ENCODE measurements at regions not wholly inside any gene's neighbourhood (a gene's known extent, or its start where the extent isn't known, plus 50 kb on each side); places are given as distances from the start of the nearest gene placed in this dataset.

DNA sequence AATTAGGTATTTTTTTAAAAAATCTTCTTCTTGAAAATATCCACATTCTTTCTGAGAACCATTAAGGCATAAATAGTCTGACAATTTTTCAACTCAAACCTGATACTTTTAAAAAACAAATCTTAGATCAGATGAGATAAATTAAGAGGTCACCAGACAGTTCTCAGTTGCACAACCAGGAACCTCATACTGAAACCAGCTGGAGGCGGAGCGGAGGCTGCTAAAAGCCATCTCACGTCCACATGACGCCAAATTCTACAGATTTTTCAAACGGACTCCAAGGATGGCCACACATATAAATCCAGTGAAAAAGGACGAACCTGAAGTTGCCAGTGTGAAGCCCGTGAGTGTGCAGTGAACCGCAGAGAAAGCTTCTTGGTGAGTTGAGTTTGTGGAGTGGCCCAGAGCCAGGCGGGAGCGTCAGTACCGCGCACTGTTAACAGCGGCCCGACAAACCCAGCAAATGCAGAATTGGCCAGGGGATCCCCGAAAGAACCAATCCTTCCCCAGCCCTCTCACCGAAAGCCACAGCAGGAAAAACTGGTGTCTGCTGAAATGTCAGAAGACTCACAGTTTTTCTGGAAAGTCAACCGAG, 53.1 kb upstream of the BBS5 start:
- Mint-ChIP-seq H3K27ac (no peak overlapping the region), H3K9me3 (ENCODE audit: low read depth) (no peaks in the 10 kb centered on the region), H3K36me3 (no peaks in the 10 kb centered on the region), H3K4me1 (no peaks in the 10 kb centered on the region), H3K27me3 (peaks cover 23% of the 10 kb centered on the region), H3K4me3 (no peak overlapping the region)
- no peak for ATAC-seq
- no peak for DNase-seq
- CTCF ChIA-PET: no interaction called here

GRCh38 chr2:169422120-169422519, 57.2 kb upstream of the BBS5 start:
- no peaks in the 10 kb centered on the region for H3K9me3 Mint-ChIP-seq (ENCODE audit: low read depth)
- no peak for ATAC-seq
- no peaks in the 10 kb centered on the region for H3K4me1 Mint-ChIP-seq
- CTCF ChIA-PET: no interaction called here
- H3K27ac Mint-ChIP-seq: no peak overlapping the region
- no peak overlapping the region for H3K4me3 Mint-ChIP-seq
- peaks cover 40% of the 10 kb centered on the region for H3K27me3 Mint-ChIP-seq
- no peaks in the 10 kb centered on the region for H3K36me3 Mint-ChIP-seq
- no peak for DNase-seq

- H3K27ac Mint-ChIP-seq: no peak overlapping the region
- H3K4me3 Mint-ChIP-seq: no peak overlapping the region
- H3K27me3 Mint-ChIP-seq: peaks cover 52% of the 10 kb centered on the region
- no peaks in the 10 kb centered on the region for H3K36me3 Mint-ChIP-seq
- ATAC-seq: no peak
- H3K9me3 Mint-ChIP-seq (ENCODE audit: low read depth): no peaks in the 10 kb centered on the region
- CTCF ChIA-PET: no interaction called here
- no peaks in the 10 kb centered on the region for H3K4me1 Mint-ChIP-seq
- DNase-seq: no peak
Observed at GRCh38 chr2:169415233-169415748, 53.0 kb upstream of the LRP2 start.

All from activated CD8-positive, alpha-beta memory T cell treated with anti-CD3 and anti-CD28 coated beads, Interleukin-2, amount 10 ng/mL, durations not matched to agents 7 days and 5 days (primary cell).